NCI-H1048 (cell line): ENCODE measurements at regions not wholly inside any gene's neighbourhood (a gene's known extent, or its start where the extent isn't known, plus 50 kb on each side); places are given as distances from the start of the nearest gene placed in this dataset.
A peak's percentile ranks its signal among the peaks of the same experiment; 100 is the strongest.
"Not testable (repeated sequence)": the region's sequence is repeated elsewhere in the genome, so short reads cannot be mapped to it uniquely, and the experiment has no call there.

Source experiments
- DNase-seq: peaks from one replicate; lab custom pipeline; 2025; lab: John Stamatoyannopoulos, UW

- DNase-seq: no peak
These were observed 336.3 kb downstream of the DAD1 start for GRCh38 chr14:22252686-22253085.

- no peak for DNase-seq
These were observed 337.9 kb downstream of the DAD1 start for GRCh38 chr14:22251090-22251489.

- DNase-seq: peak; percentile 5
These were observed 339.3 kb downstream of the DAD1 start for GRCh38 chr14:22249770-22250169.

- DNase-seq: no peak
These were observed 344.9 kb downstream of the DAD1 start for GRCh38 chr14:22243971-22244581.

- DNase-seq: not testable (repeated sequence)
These were observed 350.7 kb downstream of the DAD1 start for GRCh38 chr14:22238320-22238719.

- DNase-seq: no peak
These were observed 355.6 kb downstream of the DAD1 start for GRCh38 chr14:22233377-22233776.

- DNase-seq: no peak
These were observed 356.1 kb downstream of the DAD1 start for GRCh38 chr14:22232933-22233332.

GRCh38 chr14:22232486-22232885 lies 356.5 kb downstream of the DAD1 start:
- DNase-seq: no peak

- no peak for DNase-seq
These were observed 358.0 kb downstream of the DAD1 start for GRCh38 chr14:22231018-22231417.

GRCh38 chr14:22230517-22230916 lies 358.5 kb downstream of the DAD1 start:
- DNase-seq: no peak

GRCh38 chr14:22227084-22227483 lies 361.9 kb downstream of the DAD1 start:
- DNase-seq: no peak

- no peak for DNase-seq
These were observed 362.6 kb downstream of the DAD1 start for GRCh38 chr14:22226381-22226780.

GRCh38 chr14:22225516-22226140 lies 363.4 kb downstream of the DAD1 start:
- no peak for DNase-seq

GRCh38 chr14:22221508-22221907 lies 367.5 kb downstream of the DAD1 start:
- DNase-seq: no peak

- no peak for DNase-seq
These were observed 368.6 kb downstream of the DAD1 start for GRCh38 chr14:22220427-22220826.

GRCh38 chr14:22218728-22219127 lies 370.3 kb downstream of the DAD1 start:
- DNase-seq: no peak

- DNase-seq: no peak
These were observed 375.9 kb downstream of the DAD1 start for GRCh38 chr14:22213120-22213519.

- no peak for DNase-seq
These were observed 378.1 kb downstream of the DAD1 start for GRCh38 chr14:22210906-22211305.

- no peak for DNase-seq
These were observed 379.0 kb downstream of the DAD1 start for GRCh38 chr14:22210026-22210425.

GRCh38 chr14:22203036-22203435 lies 386.0 kb downstream of the DAD1 start:
- no peak for DNase-seq

GRCh38 chr14:22202313-22202712 lies 386.7 kb downstream of the DAD1 start:
- DNase-seq: no peak

GRCh38 chr14:22200977-22201605 lies 387.9 kb downstream of the DAD1 start:
- no peak for DNase-seq

GRCh38 chr14:22200131-22200530 lies 388.9 kb downstream of the DAD1 start:
- DNase-seq: not testable (repeated sequence)

GRCh38 chr14:22194664-22195063 lies 394.4 kb downstream of the DAD1 start:
- DNase-seq: no peak
